Head of caudate nucleus (tissue), 42 donors: ENCODE measurements at regions not wholly inside any gene's neighbourhood (a gene's known extent, or its start where the extent isn't known, plus 50 kb on each side); places are given as distances from the start of the nearest gene placed in this dataset.

Experiments
- DNase-seq, 42 donors: peaks; one replicate each; pipeline versions ENCODE4 v3.0.0 to v3.0.0-alpha.2; 2020 to 2021; ENCODE audit warnings: mixed read lengths in 7 of 42
- intact Hi-C: fragments of 100-400 bp; cut with DNase I; formaldehyde crosslinking; loops from one replicate; pipeline ENCODE4 v1.15.0; 2022

GRCh38 chr22:49423125-49423650 lies 404.5 kb downstream of the BRD1 start:
- intact Hi-C loops, result no loop called here
- peak in 4 of 42 donors; percentile 1 to 26 (median 6) for DNase-seq

GRCh38 chr22:49422701-49423100 lies 405.0 kb downstream of the BRD1 start:
- intact Hi-C loops, result no loop called here
- peak in 2 of 42 donors; percentile 5 to 22 for DNase-seq

- peak in 1 of 42 donors; percentile 26 for DNase-seq
- intact Hi-C loops, result no loop called here
Measured at GRCh38 chr22:49420651-49421050, 407.0 kb downstream of the BRD1 start.

- intact Hi-C loops, result no loop called here
- DNase-seq, result peak in 2 of 42 donors; percentile 9 to 15
Measured at GRCh38 chr22:49419661-49420060, 408.0 kb downstream of the BRD1 start.

- intact Hi-C loops, result no loop called here
- DNase-seq, result no peak
Measured at GRCh38 chr22:49418943-49419342, 408.7 kb downstream of the BRD1 start.

- intact Hi-C loops, result no loop called here
- peak in 1 of 42 donors; percentile 25 for DNase-seq
Measured at GRCh38 chr22:49418341-49418894, 409.3 kb downstream of the BRD1 start.

GRCh38 chr22:49417833-49418232 lies 409.8 kb downstream of the BRD1 start:
- DNase-seq, result peak in 1 of 42 donors; percentile 3
- intact Hi-C loops, result no loop called here

GRCh38 chr22:49417326-49417725 lies 410.3 kb downstream of the BRD1 start:
- peak in 1 of 42 donors; percentile 1 for DNase-seq
- intact Hi-C loops, result no loop called here

- intact Hi-C loops, result no loop called here
- peak in 3 of 42 donors; percentile 6 to 27 (median 18) for DNase-seq
Measured at GRCh38 chr22:49415151-49415951, 412.3 kb downstream of the BRD1 start.

GRCh38 chr22:49413551-49413950 lies 414.1 kb downstream of the BRD1 start:
- intact Hi-C loops, result no loop called here
- DNase-seq, result peak in 2 of 42 donors; percentile 2 to 5

GRCh38 chr22:49413146-49413545 lies 414.5 kb downstream of the BRD1 start:
- DNase-seq, result peak in 4 of 42 donors; percentile 1 to 31 (median 10)
- intact Hi-C loops, result no loop called here

GRCh38 chr22:49412236-49412635 lies 415.4 kb downstream of the BRD1 start:
- peak in 8 of 42 donors; percentile 1 to 34 (median 24) for DNase-seq
- intact Hi-C loops, result no loop called here

GRCh38 chr22:49411236-49411635 lies 416.4 kb downstream of the BRD1 start:
- intact Hi-C loops, result no loop called here
- DNase-seq, result peak in 6 of 42 donors; percentile 1 to 19 (median 6)

GRCh38 chr22:49408102-49408836 lies 419.4 kb downstream of the BRD1 start:
- peak in 4 of 42 donors; percentile 2 to 24 (median 10) for DNase-seq
- intact Hi-C loops, result no loop called here

GRCh38 chr22:49406879-49407587 lies 420.6 kb downstream of the BRD1 start:
- peak in 5 of 42 donors; percentile 3 to 33 (median 10) for DNase-seq
- intact Hi-C loops, result no loop called here

GRCh38 chr22:49406047-49406650 lies 421.5 kb downstream of the BRD1 start:
- intact Hi-C loops, result no loop called here
- peak in 5 of 42 donors; percentile 5 to 35 (median 11) for DNase-seq

GRCh38 chr22:49405590-49405989 lies 422.1 kb downstream of the BRD1 start:
- DNase-seq, result peak in 2 of 42 donors; percentile 2 to 29
- intact Hi-C loops, result no loop called here

- intact Hi-C loops, result no loop called here
- peak in 9 of 42 donors; percentile 2 to 40 (median 12) for DNase-seq
Measured at GRCh38 chr22:49404576-49405241, 423.0 kb downstream of the BRD1 start.
